Mucosa of stomach (tissue), 1 donor: ENCODE measurements at regions not wholly inside any gene's neighbourhood (a gene's known extent, or its start where the extent isn't known, plus 50 kb on each side); places are given as distances from the start of the nearest gene placed in this dataset.

Experiments
- H3K27me3 ChIP-seq: one replicate; pipeline ENCODE4 v1.7.0; 2013; ENCODE audit warnings: mild to moderate bottlenecking, low read length; ENCODE audit not compliant: control insufficient read depth, insufficient read depth
- H3K36me3 ChIP-seq: one replicate; pipeline ENCODE4 v1.7.0; 2013; ENCODE audit warnings: low read length; ENCODE audit not compliant: control insufficient read depth, insufficient read depth
- H3K4me1 ChIP-seq: one replicate; pipeline ENCODE4 v1.7.0; 2013; ENCODE audit warnings: mild to moderate bottlenecking, low read length; ENCODE audit not compliant: control insufficient read depth, insufficient read depth
- H3K4me3 ChIP-seq: one replicate; pipeline ENCODE4 v1.7.0; 2013; ENCODE audit warnings: low read length
- H3K9ac ChIP-seq: one replicate; pipeline ENCODE4 v1.7.0; 2013; ENCODE audit warnings: mild to moderate bottlenecking, low read length, moderate library complexity
- H3K9me3 ChIP-seq: one replicate; pipeline ENCODE4 v1.7.0; 2013; ENCODE audit warnings: mild to moderate bottlenecking, low read length, moderate library complexity; ENCODE audit not compliant: control insufficient read depth
- donor health status: Pancreatic carcinoma.

GRCh38 chr1:56142301-56142700, 437.1 kb downstream of the PLPP3 start:
- no peak overlapping the region for H3K9ac ChIP-seq
- H3K4me1 ChIP-seq = no peaks in the 10 kb centered on the region
- H3K27me3 ChIP-seq = no peaks in the 10 kb centered on the region
- H3K4me3 ChIP-seq = no peak overlapping the region
- no peaks in the 10 kb centered on the region for H3K9me3 ChIP-seq
- H3K36me3 ChIP-seq = no peaks in the 10 kb centered on the region

DNA sequence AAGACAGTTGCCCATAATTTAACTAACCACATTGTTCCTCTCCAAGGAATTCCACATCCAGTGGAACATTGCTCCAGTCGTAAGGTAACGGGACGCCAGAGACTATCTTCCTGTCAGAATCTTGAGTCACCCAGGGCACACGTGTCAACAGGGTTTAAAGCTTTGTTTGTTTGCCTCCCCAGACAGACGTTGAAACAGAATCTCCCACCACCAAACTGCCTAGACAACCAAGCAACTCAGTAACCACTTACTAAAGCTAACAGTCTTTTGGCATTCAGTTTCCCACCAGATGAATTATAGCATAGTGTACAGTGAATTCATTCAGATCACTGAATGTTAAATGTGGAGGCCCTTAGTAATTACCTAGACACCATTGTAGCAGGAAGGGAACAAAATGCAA, 439.5 kb downstream of the PLPP3 start:
- no peaks in the 10 kb centered on the region for H3K9me3 ChIP-seq
- H3K36me3 ChIP-seq = no peaks in the 10 kb centered on the region
- no peak overlapping the region for H3K4me3 ChIP-seq
- H3K9ac ChIP-seq = no peak overlapping the region
- no peaks in the 10 kb centered on the region for H3K4me1 ChIP-seq
- no peaks in the 10 kb centered on the region for H3K27me3 ChIP-seq

DNA sequence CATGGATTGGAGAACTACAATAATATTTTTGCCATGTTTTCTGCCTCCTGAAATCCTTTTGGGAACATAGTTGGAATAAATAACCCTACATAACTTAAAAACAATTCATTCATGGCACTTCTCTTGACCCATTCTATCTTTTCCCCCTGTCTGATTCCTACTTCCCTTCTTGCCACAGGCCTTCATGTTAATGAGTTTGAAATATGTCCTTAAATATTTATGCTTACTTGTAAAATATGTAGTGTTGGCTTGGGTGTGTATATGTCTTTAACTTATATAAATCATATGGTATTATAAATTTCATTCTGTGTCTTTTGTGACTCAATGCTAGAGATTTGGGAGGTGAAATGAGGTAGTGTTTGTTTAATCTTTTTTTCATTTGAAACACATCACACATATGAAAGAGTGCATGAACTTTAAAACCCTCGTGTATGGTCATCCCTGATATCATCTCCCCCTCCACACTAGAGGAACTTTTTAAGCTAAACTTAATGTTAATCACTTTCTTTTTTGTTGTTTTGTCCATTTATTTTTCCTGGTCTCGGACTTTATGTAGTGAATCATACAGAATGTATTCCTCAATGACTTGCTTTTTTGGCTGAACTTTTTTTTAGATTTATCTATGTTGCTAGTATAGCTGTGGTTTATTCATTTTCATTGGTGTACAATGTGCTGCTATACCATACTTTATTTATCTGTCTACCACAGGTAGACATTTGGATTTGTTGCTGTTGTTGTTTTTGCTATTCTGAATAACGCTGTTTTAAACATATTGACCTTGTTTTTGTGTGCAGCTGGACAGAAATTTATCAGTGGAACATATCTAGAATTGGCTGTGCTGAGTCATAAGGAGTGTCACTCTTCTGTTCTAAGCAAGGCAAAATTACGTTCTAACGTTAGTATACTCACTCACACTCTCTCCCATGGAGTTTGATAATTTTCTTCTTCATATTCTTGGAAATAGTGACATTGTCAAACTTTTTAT, 441.6 kb downstream of the PLPP3 start:
- Histone ChIP-seq H3K4me1 (no peaks in the 10 kb centered on the region), H3K27me3 (no peaks in the 10 kb centered on the region), H3K9me3 (no peaks in the 10 kb centered on the region), H3K9ac (no peak overlapping the region), H3K4me3 (no peak overlapping the region), H3K36me3 (no peaks in the 10 kb centered on the region)

DNA sequence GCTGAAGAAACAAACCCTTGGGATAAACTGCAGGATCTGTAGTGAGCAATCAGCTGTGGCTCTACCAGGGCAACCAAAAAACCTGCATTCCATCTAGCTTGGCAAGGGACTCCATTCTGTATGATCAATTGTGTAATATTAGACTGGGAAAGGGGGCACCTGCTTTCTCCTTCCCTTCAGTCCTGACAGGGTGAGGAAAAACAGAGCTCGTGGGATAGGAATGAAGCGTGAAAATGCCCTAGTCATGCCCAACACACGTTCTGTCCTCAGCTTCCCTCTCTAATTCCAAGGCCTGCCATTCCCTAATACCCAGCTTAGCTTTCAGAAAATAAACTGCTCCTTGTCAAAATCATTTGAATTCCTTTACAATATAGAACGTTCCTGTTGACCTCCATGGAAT, 442.3 kb downstream of the PLPP3 start:
- H3K9me3 ChIP-seq = no peaks in the 10 kb centered on the region
- no peaks in the 10 kb centered on the region for H3K27me3 ChIP-seq
- no peaks in the 10 kb centered on the region for H3K36me3 ChIP-seq
- H3K4me1 ChIP-seq = no peaks in the 10 kb centered on the region
- H3K4me3 ChIP-seq = no peak overlapping the region
- H3K9ac ChIP-seq = no peak overlapping the region

DNA sequence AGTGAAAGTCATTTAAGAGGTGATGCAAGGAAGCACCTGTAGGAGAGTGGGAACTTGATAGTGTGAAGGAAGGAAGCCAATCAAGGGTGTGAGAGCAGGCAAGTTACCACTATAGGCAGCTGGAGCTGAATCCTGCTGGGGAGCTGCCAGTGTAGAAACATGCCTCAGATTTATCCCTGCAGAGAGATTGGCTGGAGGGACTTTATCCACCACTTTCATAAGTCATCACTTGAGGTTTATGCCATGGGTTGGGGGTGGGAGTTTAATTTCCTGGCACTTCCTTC, 443.6 kb downstream of the PLPP3 start:
- Histone ChIP-seq H3K4me1 (no peaks in the 10 kb centered on the region), H3K27me3 (no peaks in the 10 kb centered on the region), H3K36me3 (no peaks in the 10 kb centered on the region)

GRCh38 chr1:56135069-56135863, 444.1 kb downstream of the PLPP3 start:
- H3K4me1 ChIP-seq = no peaks in the 10 kb centered on the region
- H3K9ac ChIP-seq = no peak overlapping the region

More for the DNA sequence above, 443.6 kb downstream of the PLPP3 start:
- Histone ChIP-seq H3K4me3 (no peak overlapping the region), H3K9ac (no peak overlapping the region), H3K9me3 (no peaks in the 10 kb centered on the region)

GRCh38 chr1:56133522-56134472, 445.6 kb downstream of the PLPP3 start:
- Histone ChIP-seq H3K9me3 (no peaks in the 10 kb centered on the region), H3K4me1 (no peaks in the 10 kb centered on the region), H3K4me3 (no peak overlapping the region), H3K27me3 (no peaks in the 10 kb centered on the region), H3K36me3 (no peaks in the 10 kb centered on the region), H3K9ac (no peak overlapping the region)

More at GRCh38 chr1:56135069-56135863, 444.1 kb downstream of the PLPP3 start:
- Histone ChIP-seq H3K36me3 (no peaks in the 10 kb centered on the region), H3K4me3 (no peak overlapping the region), H3K27me3 (no peaks in the 10 kb centered on the region), H3K9me3 (no peaks in the 10 kb centered on the region)

DNA sequence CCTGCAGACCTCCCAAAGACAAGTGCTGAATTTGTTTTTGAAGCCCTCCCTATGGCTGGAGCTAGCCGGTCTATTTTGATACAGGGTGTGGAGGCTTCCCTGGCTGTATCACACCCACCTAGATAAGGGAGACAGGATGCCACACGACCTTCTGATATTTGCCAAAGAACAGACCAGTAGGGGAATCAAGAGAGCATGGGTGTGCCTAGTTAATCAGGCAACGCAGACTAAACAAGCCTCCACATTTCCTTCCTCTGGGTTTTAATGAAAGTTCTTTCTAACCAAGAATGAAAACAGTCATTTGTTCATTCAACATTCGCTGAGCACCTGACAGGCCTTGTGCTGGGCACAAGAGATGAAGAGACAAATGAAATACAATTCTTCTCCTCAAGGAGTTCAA, 446.8 kb downstream of the PLPP3 start:
- Histone ChIP-seq H3K4me3 (no peak overlapping the region), H3K36me3 (no peaks in the 10 kb centered on the region), H3K4me1 (no peaks in the 10 kb centered on the region), H3K9ac (no peak overlapping the region), H3K9me3 (no peaks in the 10 kb centered on the region), H3K27me3 (no peaks in the 10 kb centered on the region)

DNA sequence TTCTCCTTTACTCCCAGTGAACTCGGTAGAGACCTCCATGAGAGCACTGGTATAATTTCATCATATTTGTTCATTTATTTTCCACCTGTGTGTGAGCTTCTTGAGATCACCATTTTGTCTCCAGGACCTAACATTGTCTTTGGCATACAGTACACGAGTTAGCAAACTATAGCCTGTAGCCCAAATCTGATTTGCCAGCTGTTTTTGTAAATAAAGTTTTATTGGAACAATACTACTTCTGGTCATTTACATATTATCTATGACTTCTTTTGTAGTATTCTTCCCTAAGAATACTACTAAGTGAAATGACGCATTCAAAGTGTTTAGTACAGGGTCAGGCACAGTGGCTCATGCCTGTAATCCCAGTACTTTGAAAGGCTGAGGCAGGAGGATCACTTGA, 449.5 kb downstream of the PLPP3 start:
- H3K9ac ChIP-seq = no peak overlapping the region
- no peak overlapping the region for H3K4me3 ChIP-seq
- H3K9me3 ChIP-seq = no peaks in the 10 kb centered on the region
- H3K27me3 ChIP-seq = no peaks in the 10 kb centered on the region
- no peaks in the 10 kb centered on the region for H3K4me1 ChIP-seq
- no peaks in the 10 kb centered on the region for H3K36me3 ChIP-seq

- Histone ChIP-seq H3K27me3 (no peaks in the 10 kb centered on the region), H3K4me1 (no peaks in the 10 kb centered on the region), H3K4me3 (no peak overlapping the region), H3K9ac (no peak overlapping the region), H3K9me3 (no peaks in the 10 kb centered on the region), H3K36me3 (no peaks in the 10 kb centered on the region)
Observed at GRCh38 chr1:56125316-56125715, 454.0 kb downstream of the PLPP3 start.

DNA sequence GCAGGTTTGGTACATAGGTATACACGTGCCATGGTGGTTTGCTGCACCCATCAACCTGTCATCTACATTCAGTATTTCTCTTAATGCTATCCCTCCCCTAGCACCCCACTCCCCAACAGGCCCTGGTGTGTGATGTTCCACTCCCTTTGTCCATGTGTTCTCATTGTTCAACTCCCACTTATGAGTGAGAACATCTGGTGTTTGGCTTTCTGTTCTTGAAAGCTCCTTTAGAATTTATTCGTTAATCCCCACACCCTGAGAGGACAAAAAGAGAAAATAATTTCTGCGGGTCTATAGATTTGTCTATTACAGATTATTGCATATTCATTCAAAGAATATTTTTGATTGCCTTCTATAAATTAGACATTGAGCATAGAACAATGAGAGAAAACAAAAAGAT, 455.5 kb downstream of the PLPP3 start:
- no peaks in the 10 kb centered on the region for H3K27me3 ChIP-seq
- H3K4me3 ChIP-seq = no peak overlapping the region
- H3K9ac ChIP-seq = no peak overlapping the region
- no peaks in the 10 kb centered on the region for H3K4me1 ChIP-seq
- H3K36me3 ChIP-seq = no peaks in the 10 kb centered on the region
- no peaks in the 10 kb centered on the region for H3K9me3 ChIP-seq
